K562 (cell line): ENCODE measurements at regions not wholly inside any gene's neighbourhood (a gene's known extent, or its start where the extent isn't known, plus 50 kb on each side); places are given as distances from the start of the nearest gene placed in this dataset.

Experiments used
- ATAC-seq: fragments of 200-7000 bp; cut with Tn5 transposase; 3 replicates; pipeline ENCODE4 v1.9.1; 2020; ENCODE audit warnings: moderate library complexity
- BruUV-seq: library from RNA; stranded (reverse); fragments of 400-500 nt; replicated peaks from 2 replicates; lab custom pipeline; 2021; lab: Mats Ljungman, UMichigan
- CTCF ChIA-PET: fragments of 300-600 bp; formaldehyde crosslinking; extraction: SDS; loops from one replicate; lab custom pipeline; 2021; ENCODE audit warnings: low intra/inter-chr PET ratio; lab: Yijun Ruan, JAX
- POLR2A ChIA-PET: fragments of 300-600, 350-650 bp; sonication (Branson Sonifier 250); formaldehyde crosslinking; extraction: SDS; loops from one replicate; lab custom pipeline; 2021; ENCODE audit warnings: antibody characterized with exemption, inconsistent platforms; lab: Yijun Ruan, JAX
- DNase-seq, 4 experiments: peaks; one replicate each; pipeline versions ENCODE4 v3.0.0 to v3.0.0-alpha.2; 2011 to 2018; ENCODE audit warnings: low spot score in 3 of 4, mixed read lengths in 3 of 4; ENCODE audit errors: extremely low read depth in 1 of 4
- FAIRE-seq: peaks from 2 replicates; lab custom pipeline; 2011; peaks lifted over from hg19 to GRCh38; lab: Jason Lieb, UNC
- H2AFZ ChIP-seq: 2 replicates; pipeline ENCODE4 v1.6.0; 2011; ENCODE audit warnings: low read depth, low read length, control low read depth, inconsistent platforms
- H3K27ac ChIP-seq: fragments of 200-600 bp; 3 replicates; pipeline ENCODE4 v1.8.0; 2011; ENCODE audit warnings: low read depth, mild to moderate bottlenecking, control low read depth, inconsistent platforms, low read length, moderate library complexity, mixed read lengths; ENCODE audit errors: extremely low read depth
- H3K27me3 ChIP-seq, 2 experiments: fragments of 300-600 bp in 1 of 2; 2 replicates in 1 of 2; 3 replicates in 1 of 2; pipeline versions ENCODE4 v1.6.0 to v1.8.0; 2011; ENCODE audit warnings: inconsistent platforms in 2 of 2, low read length in 2 of 2, mild to moderate bottlenecking in 1 of 2, mixed read lengths in 1 of 2, moderate library complexity in 1 of 2; ENCODE audit not compliant: control insufficient read depth in 2 of 2, insufficient read depth in 2 of 2
- H3K36me3 ChIP-seq: fragments of 300-600 bp; 3 replicates; pipeline ENCODE4 v1.8.0; 2011; ENCODE audit warnings: mild to moderate bottlenecking, low read length, inconsistent platforms; ENCODE audit not compliant: control insufficient read depth, insufficient read depth
- H3K4me1 ChIP-seq, 2 experiments: fragments of 200-600 bp in 1 of 2; replicated peaks in 1 of 2; 2 replicates in 1 of 2; 3 replicates in 1 of 2; pipeline versions ENCODE4 v1.5.1 to v1.8.0; 2011; ENCODE audit warnings: inconsistent platforms in 2 of 2, low read length in 2 of 2, mild to moderate bottlenecking in 1 of 2, mixed read lengths in 1 of 2, moderate library complexity in 1 of 2; ENCODE audit not compliant: control insufficient read depth in 2 of 2, insufficient read depth in 2 of 2
- H3K4me2 ChIP-seq: 2 replicates; pipeline ENCODE4 v1.6.1; 2011; ENCODE audit warnings: low read length, control low read depth, inconsistent platforms, mixed read lengths; ENCODE audit not compliant: insufficient read depth
- H3K4me3 ChIP-seq: fragments of 200-600 bp; sonication (generic), shearing (Covaris generic); 2 replicates; pipeline ENCODE4 v1.5.1; 2016; ENCODE audit warnings: control low read depth, inconsistent platforms
- H3K79me2 ChIP-seq: fragments of 200-600 bp; 3 replicates; pipeline ENCODE4 v1.8.0; 2011; ENCODE audit warnings: low read length, inconsistent platforms; ENCODE audit not compliant: control insufficient read depth, insufficient read depth
- H3K9ac ChIP-seq, 2 experiments: 2 replicates each; pipeline versions ENCODE4 v1.6.0 to v1.6.1; 2011; ENCODE audit warnings: low read depth in 2 of 2, low read length in 2 of 2, control low read depth in 1 of 2, inconsistent platforms in 1 of 2, mild to moderate bottlenecking in 1 of 2, mixed read lengths in 1 of 2; ENCODE audit not compliant: insufficient read depth in 1 of 2
- H3K9me1 ChIP-seq: one replicate; pipeline ENCODE4 v1.6.0; 2011; ENCODE audit warnings: inconsistent platforms, mild to moderate bottlenecking, low read length, moderate library complexity; ENCODE audit not compliant: control insufficient read depth, insufficient read depth
- H3K9me3 ChIP-seq: replicated peaks from 2 replicates; pipeline ENCODE4 v1.5.1; 2011; ENCODE audit warnings: low read depth, low read length, inconsistent platforms; ENCODE audit not compliant: control insufficient read depth, insufficient read depth
- H4K20me1 ChIP-seq: replicated peaks from 2 replicates; pipeline ENCODE4 v1.6.1; 2011; ENCODE audit warnings: low read length, inconsistent platforms, mixed read lengths; ENCODE audit not compliant: control insufficient read depth, insufficient read depth
- BACH1 ChIP-seq: fragments of 200-800 bp; sonication (Bioruptor generic); IDR thresholded peaks from 2 replicates; pipeline ENCODE4 v1.6.1; 2016; ENCODE audit warnings: missing genetic modification characterization, missing compliant biosample characterization
- BRD9 ChIP-seq: fragments of 450-650 bp; IDR thresholded peaks from 2 replicates; pipeline ENCODE4 v1.6.1; 2018; ENCODE audit warnings: low read depth; ENCODE audit not compliant: partially characterized antibody
- CBX2 ChIP-seq: fragments of 200-600 bp; sonication (generic); IDR thresholded peaks from one replicate; pipeline ENCODE4 v1.6.1; 2012; ENCODE audit warnings: mild to moderate bottlenecking, low read length, inconsistent platforms; ENCODE audit not compliant: insufficient read depth, poor library complexity, severe bottlenecking
- ETV6 ChIP-seq, 3 experiments: fragments of 150-350 bp in 1 of 3; sonication (generic) in 1 of 3; formaldehyde crosslinking in 1 of 3; IDR thresholded peaks; 2 replicates each; pipeline versions ENCODE4 v1.6.1 to v1.8.0; 2014 to 2022; ENCODE audit warnings: borderline replicate concordance in 2 of 3, low read depth in 2 of 3, antibody characterized with exemption in 1 of 3, low read length in 1 of 3, mild to moderate bottlenecking in 1 of 3, missing genetic modification reagents in 1 of 3
- HDAC8 ChIP-seq: fragments of 450-650 bp; IDR thresholded peaks from 2 replicates; pipeline ENCODE4 v1.6.1; 2016; ENCODE audit warnings: mild to moderate bottlenecking, missing genetic modification characterization, moderate library complexity, missing compliant biosample characterization
- ILK ChIP-seq: fragments of 450-650 bp; IDR thresholded peaks from 2 replicates; pipeline ENCODE4 v1.6.1; 2016; ENCODE audit warnings: missing genetic modification characterization, low read depth, mild to moderate bottlenecking, missing compliant biosample characterization, moderate library complexity, borderline replicate concordance
- MAFG ChIP-seq: fragments of 450-650 bp; conservative IDR thresholded peaks from 2 replicates; pipeline ENCODE4 v1.6.1; 2016; ENCODE audit warnings: missing genetic modification characterization, missing compliant biosample characterization
- MEF2D ChIP-seq: conservative IDR thresholded peaks from 2 replicates; pipeline ENCODE4 v1.6.1; 2016; ENCODE audit warnings: low read depth, missing genetic modification characterization, missing compliant biosample characterization
- SMARCB1 ChIP-seq: IDR thresholded peaks from 2 replicates; pipeline ENCODE4 v1.6.1; 2011; ENCODE audit warnings: improper control_type of control experiment, low read depth; ENCODE audit not compliant: insufficient read length
- SOX6 ChIP-seq: fragments of 450-650 bp; IDR thresholded peaks from 2 replicates; pipeline ENCODE4 v1.6.1; 2014; ENCODE audit warnings: mild to moderate bottlenecking
- SPI1 ChIP-seq: IDR thresholded peaks from 2 replicates; pipeline ENCODE4 v1.6.1; 2011; ENCODE audit warnings: low read depth, low read length, control low read depth, borderline replicate concordance
- ZNF140 ChIP-seq: fragments of 250-450 bp; sonication (Bioruptor Pico); IDR thresholded peaks from 2 replicates; pipeline ENCODE4 v1.8.0; 2021; ENCODE audit warnings: moderate library complexity, mild to moderate bottlenecking, inconsistent platforms
- ZNF23 ChIP-seq: fragments of 250-450 bp; sonication (Bioruptor Pico); IDR thresholded peaks from 2 replicates; pipeline ENCODE4 v1.4.0; 2020; ENCODE audit warnings: mild to moderate bottlenecking
- ZNF3 ChIP-seq: fragments of 250-450 bp; sonication (Bioruptor Pico); IDR thresholded peaks from 2 replicates; pipeline ENCODE4 v1.5.0; 2021; ENCODE audit warnings: mild to moderate bottlenecking, moderate library complexity
- ZNF444 ChIP-seq: fragments of 250-450 bp; sonication (Bioruptor Pico); IDR thresholded peaks from 2 replicates; pipeline ENCODE4 v1.4.0; 2020; ENCODE audit warnings: mild to moderate bottlenecking, moderate library complexity
- WGBS: fragments of 100-300 bp; shearing (Covaris generic); methylation state at CpG from one replicate; pipeline ENCODE4 v1.1.6; 2016; ENCODE audit warnings: low coverage, mixed read lengths; ENCODE audit not compliant: insufficient coverage; ENCODE audit errors: missing lambda C conversion rate; 5-methylcytosine and 5-hydroxymethylcytosine counted together
- in situ Hi-C: fragments of 300-500 bp; cut with MboI; formaldehyde crosslinking; loops from 4 replicates; pipeline ENCODE4 v1.15.0; 2018; ENCODE audit warnings: inconsistent platforms, mixed read lengths
- intact Hi-C: fragments of 100-400 bp; cut with micrococcal nuclease; formaldehyde crosslinking; loops from 2 replicates; pipeline ENCODE4 v1.14.2; 2022
- TF ChIP-seq, protein P1 (sequence below): fragments of 450-650 bp; IDR thresholded peaks from one replicate; pipeline ENCODE4 v1.6.1; 2018; ENCODE audit warnings: mild to moderate bottlenecking, moderate library complexity; ENCODE audit not compliant: partially characterized antibody
- TF ChIP-seq, protein P2 (sequence below): sonication (generic); formaldehyde crosslinking; IDR thresholded peaks from 2 replicates; pipeline ENCODE4 v1.5.0; 2020; ENCODE audit warnings: missing genetic modification reagents

DNA sequence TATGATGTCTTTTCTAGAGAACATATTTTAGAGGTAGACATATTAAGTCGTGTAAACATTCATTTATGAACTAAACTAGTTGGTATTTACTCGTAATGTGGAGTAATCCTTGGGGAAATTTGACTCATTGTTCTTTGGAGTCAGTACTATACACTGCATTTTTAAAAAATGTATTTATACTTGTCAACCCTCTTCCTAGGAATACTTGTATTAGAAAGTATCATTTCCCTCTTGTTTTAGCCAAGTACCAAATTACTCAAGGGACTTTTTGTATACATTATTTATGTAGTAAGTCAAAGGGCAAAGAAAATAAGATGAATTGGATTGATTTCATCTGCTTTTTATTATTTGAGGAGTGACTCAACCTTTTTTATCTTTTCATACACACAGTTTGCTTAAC lies 248.1 kb upstream of the IZUMO3 start:
- H3K79me2 ChIP-seq: no peaks in the 10 kb centered on the region
- H3K9ac ChIP-seq: no peak overlapping the region
- ATAC-seq: no peak
- no TSS peak for BruUV-seq
- no peaks in the 10 kb centered on the region for H3K27me3 ChIP-seq
- DNase-seq: no peak
- in situ Hi-C loops (no loop called here), intact Hi-C loops (no loop called here)
- WGBS: no CpG with 5 or more reads among the region's 2 CpGs
- H2AFZ ChIP-seq: no peak overlapping the region
- no peaks in the 10 kb centered on the region for H3K4me1 ChIP-seq
- H3K9me3 ChIP-seq: no peaks in the 10 kb centered on the region
- no peaks in the 10 kb centered on the region for H4K20me1 ChIP-seq
- no peak for FAIRE-seq
- no peak overlapping the region for H3K4me3 ChIP-seq
- no peak overlapping the region for H3K27ac ChIP-seq
- ChIA-PET CTCF (no interaction called here), POLR2A (no interaction called here)
- TF ChIP-seq BRD9 (no peak), BACH1 (no peak), SMARCB1 (no peak), SOX6 (no peak), ILK (tag) (no peak), ETV6 (IDR thresholded peaks at IDR 0.05; ENCODE audit: borderline replicate concordance in 1 of 2, low read depth in 2 of 2, low read length in 1 of 2) (no peak), ETV6 (CRISPR knock-in tag; IDR thresholded peaks at IDR 0.05; ENCODE audit: borderline replicate concordance) (no peak), ZNF23 (CRISPR knock-in tag) (no peak), MEF2D (tag) (no peak), SPI1 (no peak), ZNF444 (no peak), HDAC8 (tag) (no peak), CBX2 (no peak), ZNF140 (CRISPR knock-in tag) (no peak), ZNF3 (CRISPR knock-in tag) (no peak), MAFG (tag) (no peak)
- TF ChIP-seq, protein P1, sequence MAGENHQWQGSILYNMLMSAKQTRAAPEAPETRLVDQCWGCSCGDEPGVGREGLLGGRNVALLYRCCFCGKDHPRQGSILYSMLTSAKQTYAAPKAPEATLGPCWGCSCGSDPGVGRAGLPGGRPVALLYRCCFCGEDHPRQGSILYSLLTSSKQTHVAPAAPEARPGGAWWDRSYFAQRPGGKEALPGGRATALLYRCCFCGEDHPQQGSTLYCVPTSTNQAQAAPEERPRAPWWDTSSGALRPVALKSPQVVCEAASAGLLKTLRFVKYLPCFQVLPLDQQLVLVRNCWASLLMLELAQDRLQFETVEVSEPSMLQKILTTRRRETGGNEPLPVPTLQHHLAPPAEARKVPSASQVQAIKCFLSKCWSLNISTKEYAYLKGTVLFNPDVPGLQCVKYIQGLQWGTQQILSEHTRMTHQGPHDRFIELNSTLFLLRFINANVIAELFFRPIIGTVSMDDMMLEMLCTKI: no peak
- TF ChIP-seq, protein P2, sequence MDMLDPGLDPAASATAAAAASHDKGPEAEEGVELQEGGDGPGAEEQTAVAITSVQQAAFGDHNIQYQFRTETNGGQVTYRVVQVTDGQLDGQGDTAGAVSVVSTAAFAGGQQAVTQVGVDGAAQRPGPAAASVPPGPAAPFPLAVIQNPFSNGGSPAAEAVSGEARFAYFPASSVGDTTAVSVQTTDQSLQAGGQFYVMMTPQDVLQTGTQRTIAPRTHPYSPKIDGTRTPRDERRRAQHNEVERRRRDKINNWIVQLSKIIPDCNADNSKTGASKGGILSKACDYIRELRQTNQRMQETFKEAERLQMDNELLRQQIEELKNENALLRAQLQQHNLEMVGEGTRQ (CRISPR knock-in tag): no peak
- no peaks in the 10 kb centered on the region for H3K36me3 ChIP-seq
- H3K4me2 ChIP-seq: no peak overlapping the region
- H3K9me1 ChIP-seq: no peaks in the 10 kb centered on the region
